T1000 (cell line): ENCODE measurements at regions not wholly inside any gene's neighbourhood (a gene's known extent, or its start where the extent isn't known, plus 50 kb on each side); places are given as distances from the start of the nearest gene placed in this dataset.
A peak's percentile ranks its signal among the peaks of the same experiment; 100 is the strongest.
"Not testable (repeated sequence)": the region's sequence is repeated elsewhere in the genome, so short reads cannot be mapped to it uniquely, and the experiment has no call there.

Experiments used
- DNase-seq: peaks from one replicate; lab custom pipeline; 2025; ENCODE audit warnings: mixed read lengths; lab: John Stamatoyannopoulos, UW

DNA sequence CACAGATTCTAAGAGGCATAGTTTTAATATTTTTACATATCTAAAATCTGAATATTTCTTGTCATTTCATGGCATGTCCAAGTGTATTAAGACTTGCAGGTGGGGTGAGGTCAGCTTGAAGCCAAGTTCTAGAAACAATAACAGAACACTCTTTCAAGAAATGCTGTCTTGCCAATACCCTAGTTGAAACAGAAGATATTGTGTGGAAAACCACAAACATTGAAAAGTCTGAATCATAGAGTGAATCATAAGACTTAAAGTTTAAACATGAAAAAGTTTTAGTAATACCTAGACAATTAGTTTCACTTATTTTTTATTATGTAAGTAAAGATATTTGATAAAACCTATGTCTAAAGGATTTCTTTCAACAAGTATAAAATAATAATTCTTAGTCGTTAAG lies 191.5 kb upstream of the CAND1 start:
- DNase-seq: no peak

DNA sequence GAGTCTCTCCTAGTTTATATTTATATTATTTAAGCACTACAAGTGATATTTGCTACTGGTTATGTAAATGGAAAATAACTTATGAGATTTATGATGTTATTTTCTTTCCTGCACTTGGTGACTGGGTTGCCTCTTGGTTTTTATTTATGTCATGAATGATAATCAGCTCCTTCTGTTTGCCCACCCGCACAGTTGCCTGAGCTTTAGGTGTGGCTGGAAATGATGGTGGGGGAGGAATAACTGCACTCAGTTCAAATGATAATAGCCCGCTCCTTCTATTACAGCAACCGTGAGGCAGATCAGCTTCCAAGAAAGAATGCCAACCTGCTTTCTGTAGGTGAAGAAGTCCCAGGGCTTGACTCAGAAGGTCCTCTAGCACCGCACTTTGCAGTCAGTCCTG lies 190.2 kb upstream of the CAND1 start:
- no peak for DNase-seq

DNA sequence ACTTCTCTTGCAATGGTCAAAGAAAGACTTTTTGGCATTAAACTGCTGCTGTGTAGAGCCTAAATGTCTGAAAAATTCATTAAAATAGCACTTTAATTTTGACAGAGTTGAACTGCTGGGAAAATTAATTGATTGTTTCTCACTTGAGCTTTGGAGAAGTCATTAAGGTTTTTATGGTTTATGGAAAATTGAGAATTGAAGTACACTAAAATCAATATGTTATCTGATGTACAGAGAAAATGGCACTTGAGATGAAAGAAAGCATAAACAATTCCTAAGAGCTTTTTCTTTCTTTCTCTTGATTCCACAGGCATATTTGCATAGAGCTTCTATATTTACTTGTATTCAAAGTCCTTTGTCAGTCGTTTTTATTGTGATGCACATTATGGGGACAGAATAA lies 188.5 kb upstream of the CAND1 start:
- DNase-seq: no peak

DNA sequence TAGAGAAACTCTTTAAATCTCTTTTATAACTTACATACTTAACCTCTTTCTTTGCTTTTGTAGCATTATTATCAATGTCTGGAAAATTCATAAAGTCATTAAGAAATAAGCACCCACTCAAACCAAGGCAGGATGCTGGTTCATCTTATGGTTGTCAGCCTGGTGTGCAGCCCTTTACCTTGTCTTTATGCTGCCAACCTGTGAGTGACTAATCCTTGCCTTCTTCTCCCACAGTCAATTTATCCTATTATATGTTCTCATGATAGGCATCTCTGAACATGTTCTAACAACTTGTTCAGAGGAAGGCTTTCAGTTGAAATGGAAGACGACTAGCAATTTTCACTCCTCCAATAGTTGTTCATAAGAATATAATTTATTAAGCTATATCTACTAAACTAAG lies 186.9 kb upstream of the CAND1 start:
- DNase-seq: no peak

DNA sequence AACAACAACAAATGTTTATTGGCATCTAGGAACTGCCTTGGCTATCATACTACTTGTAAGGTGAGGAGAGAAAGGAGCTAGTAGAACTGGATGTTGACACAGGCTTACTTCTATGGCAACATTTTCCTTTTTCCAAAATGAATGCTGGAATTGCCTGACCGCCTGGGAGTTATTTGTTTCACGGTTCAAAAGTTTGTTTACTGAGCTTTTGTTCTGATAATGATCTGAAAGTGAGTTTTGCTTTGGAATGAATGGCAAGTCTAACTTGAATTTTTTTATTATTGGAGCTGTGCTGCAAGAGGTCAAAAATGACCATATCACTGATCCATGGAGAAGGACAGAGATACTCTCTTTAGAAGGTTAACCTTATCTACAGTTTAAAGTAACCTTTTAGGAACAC lies 183.5 kb upstream of the CAND1 start:
- no peak for DNase-seq

DNA sequence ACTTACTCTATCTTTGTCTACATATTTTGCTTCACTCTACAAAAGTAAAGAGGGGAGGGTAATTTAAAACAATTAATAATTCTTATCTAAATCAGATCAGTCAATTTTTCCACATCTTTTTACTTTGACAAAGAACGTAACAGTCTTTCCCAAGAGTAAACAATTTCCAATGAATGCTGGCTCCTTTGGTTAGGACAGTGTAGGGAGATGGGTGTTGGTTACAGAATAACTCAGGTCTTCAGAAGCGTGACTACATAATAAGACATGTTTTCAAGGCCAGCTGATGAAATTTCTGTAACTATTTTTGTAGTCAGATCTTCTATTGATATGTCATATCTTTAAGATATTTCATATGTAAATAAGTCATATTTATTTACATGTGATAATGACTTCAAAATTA lies 183.0 kb upstream of the CAND1 start:
- DNase-seq: no peak

DNA sequence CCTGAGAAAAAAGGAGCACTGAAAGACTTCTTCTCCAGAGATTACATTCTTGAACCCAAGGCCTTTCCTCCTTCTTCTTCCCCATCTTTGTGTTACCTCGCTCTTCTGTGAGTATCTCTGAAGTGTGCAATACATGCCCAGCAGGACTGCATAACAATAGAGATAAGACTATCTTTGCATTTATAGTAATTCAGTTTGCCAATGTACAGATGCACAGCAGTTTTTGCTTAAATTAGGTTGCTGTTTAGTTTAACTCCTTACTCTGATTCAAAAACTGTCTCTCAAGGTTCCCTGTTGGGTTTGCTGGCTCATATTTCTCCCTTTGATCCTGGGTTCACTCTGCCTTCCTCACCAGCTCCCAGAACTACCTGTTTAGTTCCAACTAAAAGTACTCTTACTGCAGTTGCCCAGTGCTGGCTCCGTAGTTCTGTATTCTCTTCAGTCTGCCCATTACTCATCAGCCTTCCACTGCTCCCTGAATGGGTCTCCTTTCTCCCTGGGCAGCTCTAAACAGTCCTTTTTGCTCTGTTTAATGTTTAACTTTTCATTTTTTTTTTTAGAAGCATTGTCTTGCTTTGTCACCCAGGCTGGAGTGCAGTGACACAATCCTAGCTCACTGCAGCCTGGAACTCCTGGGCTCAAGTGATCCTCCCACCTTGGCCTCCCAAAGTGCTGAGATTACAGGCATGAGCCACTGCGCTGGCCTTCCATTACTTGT lies 180.6 kb upstream of the CAND1 start:
- no peak for DNase-seq

DNA sequence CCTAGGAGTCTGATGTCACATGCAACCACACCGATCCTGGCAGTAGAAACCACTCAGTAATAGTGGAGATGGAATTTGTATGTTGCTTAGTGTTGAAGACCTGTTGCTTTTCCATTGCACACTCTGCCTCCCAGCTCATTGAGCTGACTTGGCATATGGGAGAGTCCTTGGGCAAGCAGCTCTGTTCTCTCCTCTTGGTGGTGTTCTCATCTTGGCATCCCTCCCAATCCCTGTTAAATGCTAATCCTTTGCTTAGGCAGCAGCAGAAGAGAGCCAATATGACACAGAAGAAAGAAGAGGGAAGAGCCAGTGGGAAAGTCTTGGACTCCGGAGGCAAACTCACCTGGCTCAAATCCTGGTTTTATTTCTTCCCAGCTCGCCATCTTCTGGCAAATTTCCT lies 178.0 kb upstream of the CAND1 start:
- DNase-seq: no peak

DNA sequence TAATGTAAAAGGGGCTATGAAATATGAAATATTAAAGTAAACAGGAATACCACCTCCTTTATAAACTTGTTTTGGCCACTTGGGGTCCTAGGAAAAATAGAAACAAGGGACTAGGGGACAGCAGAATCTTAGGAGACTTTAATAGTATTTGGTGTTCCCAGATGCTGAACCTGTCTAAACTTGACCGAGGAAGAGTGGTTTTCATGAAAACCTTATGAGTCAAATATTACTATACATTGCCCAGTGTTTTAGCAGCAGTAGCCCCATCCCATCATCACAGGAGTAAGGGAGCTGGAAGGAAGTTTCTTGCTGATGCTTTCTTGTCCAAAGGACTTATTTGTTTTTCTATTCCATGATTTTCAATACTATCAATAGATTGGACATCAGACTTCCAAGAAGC lies 177.5 kb upstream of the CAND1 start:
- no peak for DNase-seq

DNA sequence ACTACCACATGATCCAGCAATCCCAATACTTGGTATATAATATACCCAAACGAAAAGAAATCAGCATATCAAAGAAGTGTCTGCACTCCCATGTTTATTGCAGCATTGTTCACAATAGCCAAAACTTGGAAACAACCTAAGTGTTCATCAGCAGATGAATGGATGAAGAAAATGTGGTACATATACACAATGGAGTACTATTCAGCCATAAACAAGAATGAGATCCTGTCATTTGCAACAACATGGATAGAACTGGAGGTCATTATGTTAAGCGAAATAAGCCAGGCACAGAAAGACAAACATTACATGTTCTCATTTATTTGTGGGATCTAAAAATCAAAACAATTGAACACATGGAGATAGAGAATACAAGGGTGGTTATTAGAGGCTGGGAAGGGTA lies 176.2 kb upstream of the CAND1 start:
- DNase-seq: not testable (repeated sequence)

DNA sequence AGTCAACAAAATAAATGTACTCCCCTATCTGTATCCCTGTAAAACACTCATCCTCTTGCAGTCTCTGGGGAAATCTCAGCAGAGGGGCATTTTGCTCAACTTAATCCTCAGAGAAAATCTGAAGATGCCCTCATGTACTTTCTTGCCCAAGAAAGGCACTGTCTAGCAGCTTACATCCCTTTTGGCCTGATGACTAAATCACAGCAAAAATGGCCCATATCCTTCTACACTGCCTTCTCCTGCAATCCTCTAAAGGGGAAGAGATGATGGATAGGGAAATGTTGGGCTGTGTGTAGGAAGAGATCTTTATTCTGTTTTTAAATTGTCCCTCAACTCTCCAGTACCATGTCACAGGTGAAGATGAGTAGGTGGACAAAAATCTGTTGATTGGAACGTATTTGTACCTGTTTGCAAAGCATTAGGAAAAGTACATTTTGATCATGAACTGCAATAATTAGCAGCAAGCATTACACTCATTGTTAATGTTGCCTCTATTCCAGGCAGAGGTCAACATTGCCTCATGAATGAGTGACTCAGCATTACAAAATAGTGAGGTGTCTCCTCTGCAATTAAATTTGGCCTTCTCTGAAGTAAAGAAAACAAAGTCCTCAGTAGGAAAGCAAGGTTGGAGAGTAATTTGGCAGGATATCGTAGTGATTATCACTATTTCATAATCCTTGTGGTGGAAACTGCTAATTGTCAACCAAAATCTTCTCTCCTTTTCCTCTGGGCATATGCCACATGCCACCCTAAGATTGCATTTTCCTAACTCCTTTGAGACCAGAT lies 172.4 kb upstream of the CAND1 start:
- DNase-seq: peak; percentile 20

DNA sequence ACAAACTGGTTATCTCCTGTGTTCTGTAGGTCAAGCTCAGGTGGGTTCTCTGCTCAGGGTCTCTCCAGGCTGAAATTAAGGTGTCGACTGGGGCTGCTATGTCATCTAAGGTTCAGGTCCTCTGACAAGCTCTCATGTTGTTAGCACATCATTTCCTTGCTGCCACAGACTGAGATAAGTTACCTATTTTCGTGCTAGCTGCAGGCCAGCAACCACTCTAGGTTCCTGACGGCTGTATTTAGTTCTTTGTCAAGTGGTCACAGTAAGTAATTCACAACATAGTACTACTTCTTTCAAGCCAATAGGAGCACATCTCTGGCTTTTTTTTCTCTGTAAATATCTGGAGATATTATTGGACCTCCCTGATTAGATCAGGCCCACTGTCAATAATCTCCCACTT lies 169.3 kb upstream of the CAND1 start:
- no peak for DNase-seq

DNA sequence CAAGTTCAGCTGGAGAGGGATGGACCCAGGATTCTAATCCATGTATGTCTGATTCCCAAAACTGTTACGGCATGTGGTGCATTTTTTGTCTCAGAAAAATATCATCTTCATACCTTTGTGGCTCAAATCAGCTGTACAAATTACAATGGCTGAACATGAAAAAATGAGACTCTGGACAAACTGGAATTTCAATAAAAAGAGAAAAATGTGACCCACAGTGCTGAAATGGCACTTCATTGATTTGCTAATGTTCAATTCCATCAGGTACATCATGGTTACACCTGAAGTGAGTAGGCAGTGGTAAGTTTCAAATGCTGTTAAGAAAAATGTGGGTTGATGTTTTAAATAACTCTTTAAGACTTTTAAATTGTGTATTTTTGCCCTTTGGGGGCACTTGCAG lies 165.6 kb upstream of the CAND1 start:
- no peak for DNase-seq

DNA sequence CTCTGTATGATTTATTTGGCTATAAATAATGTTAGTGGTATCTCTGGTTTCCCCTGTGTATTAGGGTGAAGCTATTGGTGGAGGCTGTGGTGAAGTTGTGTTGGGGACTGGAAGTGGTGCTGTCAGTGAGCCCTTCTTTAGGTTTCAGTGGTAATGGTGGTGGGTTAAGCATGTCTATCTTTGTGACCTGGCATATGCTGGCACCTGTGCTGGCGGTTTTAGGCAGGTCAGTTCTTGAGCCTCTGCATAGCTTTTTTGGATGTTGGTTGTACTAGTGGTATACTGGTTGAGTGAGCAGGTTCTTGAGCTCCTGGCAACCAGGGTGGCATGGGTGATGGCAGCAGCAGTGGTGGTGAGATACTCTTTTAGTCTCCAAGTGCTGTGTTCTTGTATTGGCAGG lies 161.9 kb upstream of the CAND1 start:
- no peak for DNase-seq

DNA sequence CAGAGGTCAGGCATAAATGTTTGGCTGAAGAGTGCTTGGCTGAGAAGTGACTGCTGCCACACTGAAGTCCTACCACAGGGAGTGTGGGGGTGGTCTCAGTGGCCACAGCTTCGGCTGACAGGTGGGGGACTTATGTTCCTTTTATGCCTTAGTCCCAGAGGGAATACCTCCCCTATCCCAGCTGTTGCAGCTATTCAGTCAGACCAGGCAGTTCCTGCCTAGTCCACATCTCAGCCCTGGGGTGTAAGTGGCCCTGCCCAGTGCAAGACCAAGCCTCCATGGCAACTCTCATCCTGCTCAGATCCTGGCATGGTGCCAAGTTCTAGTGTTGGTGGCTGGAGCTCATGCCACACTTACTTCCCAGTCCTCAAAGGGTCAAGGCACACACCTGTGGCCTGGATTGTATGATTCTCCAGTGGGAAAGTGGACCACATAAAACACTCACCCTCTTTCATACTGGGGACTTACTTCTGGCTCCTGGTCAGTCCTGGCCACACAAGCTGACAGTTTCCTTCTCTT lies 161.3 kb upstream of the CAND1 start:
- DNase-seq: no peak

DNA sequence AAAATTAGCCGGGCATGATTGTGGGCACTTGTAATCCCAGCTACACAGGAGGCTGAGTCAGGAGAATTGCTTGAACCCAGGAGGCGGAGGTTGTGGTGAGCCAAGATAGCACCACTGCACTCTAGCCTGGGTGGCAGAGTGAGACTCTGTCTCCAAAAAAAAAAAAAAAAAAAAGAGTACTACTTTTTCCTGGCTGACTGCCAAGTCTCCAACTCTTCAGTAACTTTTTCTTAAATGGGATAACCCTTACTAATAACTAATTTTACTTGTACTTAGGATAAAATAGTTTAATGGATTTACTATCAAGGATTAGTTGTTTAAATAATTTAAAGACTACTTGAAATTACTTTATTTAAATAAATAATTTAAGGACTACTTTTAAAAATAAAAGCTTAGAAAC lies 158.8 kb upstream of the CAND1 start:
- DNase-seq: not testable (repeated sequence)

DNA sequence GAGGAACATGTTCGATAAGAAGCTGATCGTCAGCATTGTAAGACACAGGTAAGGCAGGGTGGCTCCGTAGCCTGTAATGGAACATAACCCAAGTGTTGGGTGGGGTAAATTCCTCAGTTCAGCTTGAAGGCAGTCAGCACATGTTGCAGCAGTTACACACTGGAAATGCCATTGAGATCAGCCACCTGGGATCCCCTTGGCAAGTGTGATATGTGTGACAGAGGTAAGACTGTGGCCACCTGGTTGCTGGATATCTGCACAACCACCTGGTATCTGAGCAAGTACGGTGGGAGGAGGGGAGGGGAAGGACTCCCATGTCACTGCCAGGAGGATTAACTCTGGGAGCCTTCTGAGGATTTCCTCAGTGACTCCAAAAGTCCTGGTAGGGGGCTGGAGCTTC lies 158.0 kb upstream of the CAND1 start:
- no peak for DNase-seq

DNA sequence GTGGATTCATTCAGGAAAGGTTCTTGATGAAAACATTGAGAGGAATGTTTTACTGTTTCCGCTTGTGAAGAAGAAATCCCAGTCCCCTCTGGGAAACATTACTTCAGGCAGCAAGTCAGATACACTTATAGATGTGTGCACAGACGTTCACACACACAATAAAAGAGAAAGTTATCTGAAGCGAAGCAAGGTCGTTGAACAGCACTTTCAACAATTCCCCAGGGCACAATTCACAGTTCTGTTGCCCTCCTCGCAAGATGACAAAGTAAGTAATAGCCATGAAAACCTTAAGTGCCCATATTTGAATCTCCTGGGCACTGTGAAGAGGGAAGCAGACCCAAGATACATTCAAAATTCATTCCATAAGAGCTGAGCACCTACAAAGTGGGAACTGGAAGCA lies 156.6 kb upstream of the CAND1 start:
- no peak for DNase-seq

DNA sequence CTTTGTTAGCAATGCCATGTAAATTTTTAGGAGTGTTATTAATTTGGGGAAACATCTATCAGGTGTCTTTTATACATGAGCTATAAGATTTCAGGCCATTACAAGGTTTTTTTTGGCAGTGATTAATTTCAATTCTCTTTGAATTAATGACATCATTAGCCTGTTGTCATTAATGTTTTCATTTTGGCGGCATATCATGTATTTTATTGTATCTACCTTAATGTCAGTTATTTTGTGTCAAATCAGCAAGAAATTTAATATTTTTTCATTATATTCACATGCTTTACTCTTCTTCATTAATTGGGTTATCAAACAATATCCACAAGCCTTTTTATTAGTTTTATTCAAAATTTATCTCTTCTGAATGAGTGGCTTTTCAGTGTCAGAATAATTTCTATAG lies 153.0 kb upstream of the CAND1 start:
- DNase-seq: no peak

DNA sequence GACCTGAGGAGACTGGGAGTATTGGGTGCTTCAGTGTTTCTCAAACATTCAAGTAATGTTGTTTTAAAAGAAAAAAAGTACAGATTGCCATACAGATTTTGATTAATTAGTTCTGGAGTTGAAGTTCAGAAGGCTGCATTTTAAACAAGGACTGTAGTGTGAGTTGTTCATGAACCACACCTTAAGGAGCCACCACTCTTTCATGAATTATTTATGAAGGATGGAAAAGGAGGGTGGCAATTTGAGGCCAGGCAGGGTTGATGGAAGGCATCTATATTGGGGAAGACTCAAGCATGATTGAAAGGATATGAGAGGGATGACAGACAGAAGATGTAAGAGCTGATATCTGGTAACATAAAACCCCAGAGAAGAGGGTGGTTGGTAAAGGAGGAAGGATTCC lies 146.6 kb upstream of the CAND1 start:
- DNase-seq: no peak

DNA sequence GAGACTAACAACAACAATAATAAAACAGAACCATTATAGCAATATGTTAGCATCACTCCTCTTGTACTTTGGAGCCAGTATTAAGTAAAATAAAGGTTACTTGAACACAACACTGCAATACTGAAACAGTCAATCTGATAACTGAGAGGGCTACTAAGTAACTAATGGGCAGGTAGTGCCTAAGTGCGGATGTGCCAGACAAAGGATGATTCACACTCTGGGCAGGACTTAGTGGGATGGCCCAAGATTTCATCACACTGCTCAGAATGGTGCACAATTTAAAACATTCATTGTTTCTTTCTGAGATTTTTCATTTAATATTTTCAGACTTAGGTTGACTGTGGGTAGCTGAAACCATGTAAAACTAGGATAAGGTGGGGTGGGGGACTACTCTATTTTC lies 131.9 kb upstream of the CAND1 start:
- DNase-seq: no peak

DNA sequence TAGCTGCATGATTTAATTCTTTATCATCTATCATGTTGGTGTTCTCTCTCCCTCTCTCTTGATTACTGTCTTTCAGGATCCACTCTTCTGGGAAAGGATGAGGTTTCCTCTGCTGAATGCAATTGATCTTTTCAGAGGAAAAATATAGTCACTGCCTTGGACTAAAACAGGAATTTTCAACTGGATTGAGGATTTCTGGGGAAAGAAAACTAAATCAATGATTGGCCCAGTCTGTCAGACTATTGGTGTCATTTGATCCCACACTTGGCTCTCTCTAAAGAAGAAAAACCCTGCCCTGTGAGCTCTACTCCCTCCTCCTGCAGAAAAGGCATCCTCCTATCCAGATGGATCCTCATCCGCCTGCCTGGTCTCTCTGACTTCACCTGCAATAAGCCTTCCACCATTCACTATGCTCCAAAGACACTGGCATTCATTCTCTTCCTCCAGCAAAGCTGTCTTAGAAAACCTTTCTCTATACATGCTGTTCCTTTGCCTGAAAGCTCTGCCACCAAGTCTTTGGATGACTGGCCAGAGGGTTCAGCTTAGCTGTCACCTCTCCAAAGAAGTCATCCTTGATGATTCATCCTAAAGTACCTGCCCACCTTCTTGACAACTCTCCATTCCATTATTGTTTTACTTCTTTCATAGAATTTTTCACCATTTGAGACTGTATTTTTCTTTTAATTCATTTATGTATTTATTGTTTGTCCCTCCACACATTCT lies 127.7 kb upstream of the CAND1 start:
- DNase-seq: no peak

DNA sequence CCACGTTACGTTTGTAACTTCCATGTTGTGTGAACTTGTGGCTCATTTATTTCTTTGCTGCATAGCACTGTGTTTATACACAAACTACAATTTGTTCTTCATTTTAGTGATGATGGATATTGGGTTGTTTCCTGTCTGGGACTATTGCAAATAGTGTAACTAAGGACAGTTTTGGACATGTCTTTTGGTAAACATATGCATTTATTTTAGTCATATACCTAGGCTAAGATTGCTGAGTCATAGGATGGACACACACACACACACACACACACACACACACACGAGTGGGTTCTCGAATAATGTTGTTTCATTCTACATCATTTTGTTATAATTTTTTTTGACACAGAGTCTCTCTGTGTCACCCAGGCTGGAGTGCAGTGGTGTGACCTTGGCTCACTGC lies 123.5 kb upstream of the CAND1 start:
- no peak for DNase-seq
